ENCODE measurements at regions not wholly inside any gene's neighbourhood (a gene's known extent, or its start where the extent isn't known, plus 50 kb on each side); places are given as distances from the start of the nearest gene placed in this dataset.

GRCh38 chr10:118850418-118851061 is 95.8 kb upstream of the CACUL1 start:
- BruUV-seq (replicated peaks) = no TSS peak
- RAD21 ChIA-PET (ENCODE audit: low non-redundant PET in 1 of 2, low total read pairs in 2 of 2, uncharacterized antibody in 2 of 2, unreplicated experiment in 2 of 2) = interaction anchor here in 1 of 2 experiments (1.1 kb wide), 1 partner anchor 47 kb away, joined by 3 read pairs; no protein-coding TSS in a partner anchor
- peaks cover 0 to 6% of the 10 kb centered on the region in 2 experiments; a peak in 2 of 4 replicates for H3K4me1 ChIP-seq (ENCODE audit: control insufficient read depth in 1 of 2, insufficient read depth in 2 of 2, low read length in 2 of 2)
- no peak overlapping the region for H3K4me3 ChIP-seq (replicated peaks in 1 of 2; ENCODE audit: low read depth in 1 of 2, low read length in 2 of 2)
- DNase-seq (ENCODE audit: low read depth, low spot score) = peak; percentile 88
- no peaks in the 10 kb centered on the region for H3K79me2 ChIP-seq (ENCODE audit: insufficient read depth, low read length)
- no peaks in the 10 kb centered on the region for H3K27me3 ChIP-seq (ENCODE audit: insufficient read depth, low read length)
- H3K9me3 ChIP-seq (ENCODE audit: control insufficient read depth in 1 of 2, insufficient read depth in 1 of 2, low read depth in 1 of 2, low read length in 2 of 2) = no peaks in the 10 kb centered on the region
- no peaks in the 10 kb centered on the region for H3K9me2 ChIP-seq (ENCODE audit: insufficient read depth)
- H3K4me2 ChIP-seq (ENCODE audit: low read length) = no peak overlapping the region
- H2AFZ ChIP-seq (ENCODE audit: low read depth, low read length, poor library complexity, severe bottlenecking) = peak overlapping the region; percentile 83
- no peaks in the 10 kb centered on the region for H4K20me1 ChIP-seq (ENCODE audit: insufficient read depth)
- intact Hi-C loops (cut with micrococcal nuclease) = loop anchor here (1.0 kb wide), 1 partner anchor 282 kb away; no protein-coding TSS in a partner anchor
- no peak overlapping the region for H3K27ac ChIP-seq (ENCODE audit: low read depth, low read length)
- POLR2A ChIA-PET = interaction anchor here (1.2 kb wide), 1 partner anchor 9 kb away, joined by 4 read pairs; no protein-coding TSS in a partner anchor
- H3K36me3 ChIP-seq (ENCODE audit: control insufficient read depth in 1 of 2, insufficient read depth in 2 of 2, low read length in 2 of 2) = no peaks in the 10 kb centered on the region
- peak; percentile 61 for TF ChIP-seq MAX (IDR thresholded peaks at IDR 0.05)
- TF ChIP-seq ELF1 (IDR thresholded peaks at IDR 0.05; ENCODE audit: borderline replicate concordance, low read depth) = no peak
- peak; percentile 97 for TF ChIP-seq RAD21 (IDR thresholded peaks at IDR 0.05; ENCODE audit: low read depth)
- no peak for TF ChIP-seq SRF (IDR thresholded peaks at IDR 0.05; ENCODE audit: low read depth)
- no peak for TF ChIP-seq ZNF274 (IDR thresholded peaks at IDR 0.05; ENCODE audit: low read depth, low read length)
- TF ChIP-seq EZH2phosphoT487 (IDR thresholded peaks at IDR 0.05; ENCODE audit: borderline replicate concordance) = no peak
- no peak for TF ChIP-seq SP1 (IDR thresholded peaks at IDR 0.05; ENCODE audit: low read depth)
- TF ChIP-seq CBX3 (IDR thresholded peaks at IDR 0.05; ENCODE audit: low read depth) = peak; percentile 93
- TF ChIP-seq YY1 (IDR thresholded peaks at IDR 0.05; ENCODE audit: extremely low read depth, insufficient replicate concordance, low read depth, low read length) = peak; percentile 91
- TF ChIP-seq CTCF (IDR thresholded peaks at IDR 0.05 in 2 of 3, conservative IDR thresholded peaks at IDR 0.05 in 1 of 3; ENCODE audit: borderline replicate concordance in 1 of 3, insufficient read depth in 1 of 3, low read depth in 2 of 3, low read length in 2 of 3) = peak; percentile 95 to 99 (median 98)
- TF ChIP-seq ZBTB33 (IDR thresholded peaks at IDR 0.05; ENCODE audit: extremely low read depth, insufficient replicate concordance, low read length) = no peak
- TF ChIP-seq CEBPB (IDR thresholded peaks at IDR 0.05; ENCODE audit: low read depth) = no peak
- TF ChIP-seq REST (IDR thresholded peaks at IDR 0.05; ENCODE audit: low read depth) = no peak
- no peak overlapping the region for H3K9ac ChIP-seq (ENCODE audit: low read length)
- CTCF ChIA-PET = interaction anchor here (0.8 to 2.3 kb wide), 6 partner anchors 10 to 281 kb away, joined by 3 to 26 read pairs (median 6); partner anchors contain the start of gene CACUL1
- peak; percentile 97 for ATAC-seq

Data from HCT116 (cell line).